ENCODE measurements at regions not wholly inside any gene's neighbourhood (a gene's known extent, or its start where the extent isn't known, plus 50 kb on each side); places are given as distances from the start of the nearest gene placed in this dataset.

DNA sequence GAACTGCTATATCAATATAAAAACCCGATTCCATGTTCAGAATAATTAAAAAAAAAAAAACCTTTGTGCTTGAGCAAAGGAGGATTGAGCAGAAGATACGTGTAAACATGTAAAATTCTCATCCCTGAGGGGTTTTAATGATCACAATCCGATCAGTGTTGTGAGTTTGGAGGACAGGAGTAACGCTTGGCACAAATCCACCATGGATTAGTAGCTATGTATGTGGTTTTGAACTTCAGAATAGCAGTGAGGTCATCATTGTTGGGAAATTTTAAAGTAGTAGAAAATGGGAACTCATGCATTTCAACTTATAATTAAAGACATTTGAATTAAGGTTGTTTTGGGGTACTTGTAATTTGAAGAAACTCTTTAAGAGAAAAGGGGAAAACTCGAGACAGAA is 203.2 kb downstream of the RPS12 start:
- Histone ChIP-seq H2BK5ac (ENCODE audit: low read depth, low read length) (no peak overlapping the region), H3K14ac (ENCODE audit: insufficient read length) (no peak overlapping the region), H3K23ac (ENCODE audit: insufficient read length) (no peak overlapping the region), H4K5ac (ENCODE audit: insufficient read length, low read depth, low read length) (no peak overlapping the region), H2AK5ac (ENCODE audit: low read depth, low read length) (no peak overlapping the region), H3K56ac (replicated peaks; ENCODE audit: insufficient read length, low read depth, low read length) (no peak overlapping the region), H3K23me2 (ENCODE audit: low read depth, low read length) (no peaks in the 10 kb centered on the region), H3K4me3 (ENCODE audit: extremely low read depth in 1 of 4, insufficient read depth in 2 of 4, low read depth in 3 of 4, low read length in 4 of 4) (no peak overlapping the region), H3K79me1 (ENCODE audit: low read depth, low read length) (no peaks in the 10 kb centered on the region), H3K4me2 (ENCODE audit: insufficient read depth in 1 of 2, low read depth in 2 of 2, low read length in 2 of 2) (no peak overlapping the region), H2BK15ac (ENCODE audit: low read length) (no peak overlapping the region), H2BK20ac (ENCODE audit: low read length) (no peak overlapping the region), H2BK12ac (ENCODE audit: low read depth, low read length) (no peak overlapping the region), H3K36me3 (ENCODE audit: control insufficient read depth in 2 of 4, insufficient read depth in 4 of 4, low read length in 3 of 4) (no peaks in the 10 kb centered on the region), H3K79me2 (ENCODE audit: control insufficient read depth in 1 of 2, insufficient read depth in 2 of 2, low read length in 2 of 2) (no peaks in the 10 kb centered on the region), H3K27me3 (replicated peaks in 1 of 4; ENCODE audit: control insufficient read depth in 3 of 4, extremely low read depth in 1 of 4, insufficient read depth in 3 of 4, low read length in 3 of 4) (no peaks in the 10 kb centered on the region), H2AFZ (ENCODE audit: low read length) (no peak overlapping the region), H3K9ac (replicated peaks in 1 of 4; ENCODE audit: extremely low read depth in 1 of 4, low read depth in 3 of 4, low read length in 3 of 4) (no peak overlapping the region), H3K4me1 (replicated peaks in 1 of 4; ENCODE audit: control insufficient read depth in 3 of 4, insufficient read depth in 4 of 4, low read length in 3 of 4) (no peaks in the 10 kb centered on the region), H3K27ac (ENCODE audit: low read depth, low read length) (no peak overlapping the region), H4K20me1 (replicated peaks in 1 of 2; ENCODE audit: control insufficient read depth in 1 of 2, insufficient read depth in 2 of 2, low read length in 2 of 2) (no peaks in the 10 kb centered on the region), H3K4ac (replicated peaks; ENCODE audit: insufficient read length, low read depth, low read length) (no peak overlapping the region), H2BK120ac (replicated peaks; ENCODE audit: low read depth, low read length) (no peak overlapping the region), H3K18ac (ENCODE audit: extremely low read depth, low read length) (no peak overlapping the region), H3K9me3 (ENCODE audit: insufficient read depth in 2 of 2, low read depth in 1 of 2, low read length in 1 of 2) (no peaks in the 10 kb centered on the region), H4K8ac (ENCODE audit: extremely low read depth, insufficient read depth, low read length) (no peak overlapping the region), H4K91ac (replicated peaks; ENCODE audit: insufficient read length, low read length) (no peak overlapping the region)
- POLR2A ChIA-PET (ENCODE audit: partially characterized antibody), result no interaction called here
- 85% methylated on average over 5 of the region's 5 CpGs; no CpG with 5 or more reads in 1 of the 2 experiments for WGBS, 2 experiments (ENCODE audit: extremely low coverage in 1 of 2, insufficient coverage in 1 of 2, insufficient read length in 1 of 2, insufficient replicate concordance in 2 of 2, low coverage in 1 of 2, low lambda C conversion rate in 2 of 2, missing lambda C conversion rate in 1 of 2)
- CTCF ChIA-PET (ENCODE audit: partially characterized antibody), result no interaction called here
- no peak for FAIRE-seq
- no peak for DNase-seq (ENCODE audit: low read depth in 1 of 2, low spot score in 2 of 2)
- TF ChIP-seq, protein P1, sequence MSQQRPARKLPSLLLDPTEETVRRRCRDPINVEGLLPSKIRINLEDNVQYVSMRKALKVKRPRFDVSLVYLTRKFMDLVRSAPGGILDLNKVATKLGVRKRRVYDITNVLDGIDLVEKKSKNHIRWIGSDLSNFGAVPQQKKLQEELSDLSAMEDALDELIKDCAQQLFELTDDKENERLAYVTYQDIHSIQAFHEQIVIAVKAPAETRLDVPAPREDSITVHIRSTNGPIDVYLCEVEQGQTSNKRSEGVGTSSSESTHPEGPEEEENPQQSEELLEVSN (IDR thresholded peaks at IDR 0.05), result no peak
- TF ChIP-seq CEBPB (IDR thresholded peaks at IDR 0.05; ENCODE audit: low read depth, low read length) (no peak), NANOG (IDR thresholded peaks at IDR 0.05; ENCODE audit: insufficient read depth, low read depth, low read length, poor library complexity, severe bottlenecking) (no peak), KDM1A (IDR thresholded peaks at IDR 0.05; ENCODE audit: borderline replicate concordance, low read length) (no peak), TAF1 (IDR thresholded peaks at IDR 0.05; ENCODE audit: low read depth, low read length) (no peak), POU5F1 (IDR thresholded peaks at IDR 0.05; ENCODE audit: low read depth, low read length) (no peak), POLR2A (IDR thresholded peaks at IDR 0.05; ENCODE audit: control extremely low read depth in 1 of 2, low read depth in 2 of 2, low read length in 2 of 2) (no peak), EP300 (IDR thresholded peaks at IDR 0.05; ENCODE audit: borderline replicate concordance in 1 of 2, low read depth in 2 of 2, low read length in 2 of 2) (no peak), HDAC6 (IDR thresholded peaks at IDR 0.05; ENCODE audit: low read depth, low read length) (no peak), CREB1 (IDR thresholded peaks at IDR 0.05) (no peak), KDM5A (IDR thresholded peaks at IDR 0.05; ENCODE audit: low read length) (no peak), EGR1 (IDR thresholded peaks at IDR 0.05; ENCODE audit: borderline replicate concordance, low read depth, low read length) (no peak), RBBP5 (IDR thresholded peaks at IDR 0.05; ENCODE audit: borderline replicate concordance, low read depth, low read length) (no peak), TCF12 (IDR thresholded peaks at IDR 0.05; ENCODE audit: low read depth, low read length) (no peak), CHD2 (IDR thresholded peaks at IDR 0.05; ENCODE audit: low read length) (no peak), TBP (IDR thresholded peaks at IDR 0.05; ENCODE audit: low read depth, low read length) (no peak), PHF8 (conservative IDR thresholded peaks at IDR 0.05; ENCODE audit: low read depth, low read length) (no peak)

Measured in H1 (cell line).